HG02798 (cell line): ENCODE measurements at regions not wholly inside any gene's neighbourhood (a gene's known extent, or its start where the extent isn't known, plus 50 kb on each side); places are given as distances from the start of the nearest gene placed in this dataset.

Source experiments
- ATAC-seq: cut with Tn5 transposase; IDR thresholded peaks from one replicate; pipeline ENCODE4 v1.9.1; 2021; ENCODE audit warnings: mild to moderate bottlenecking; ENCODE audit not compliant: unreplicated experiment, poor library complexity

DNA sequence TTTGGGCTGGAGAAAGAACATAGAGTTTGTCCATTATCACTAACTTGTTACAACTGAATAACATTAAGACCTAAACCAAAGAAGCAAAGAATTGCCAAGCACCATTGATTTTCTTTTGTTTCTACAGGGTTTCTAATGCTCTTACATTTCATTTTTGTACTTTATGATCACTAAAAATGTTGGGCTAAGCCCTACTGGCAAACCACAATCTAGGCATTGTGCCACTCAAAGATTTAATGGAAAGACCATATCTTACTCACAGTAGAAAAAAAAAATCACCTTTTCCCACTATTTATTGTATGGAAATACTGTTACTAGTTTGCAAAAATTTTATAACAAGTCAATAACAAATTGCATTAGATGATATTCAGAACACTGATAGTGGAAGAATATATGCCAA lies 447.4 kb upstream of the PKDCC start:
- ATAC-seq: no peak

GRCh38 chr2:41602341-41602740 lies 445.5 kb upstream of the PKDCC start:
- no peak for ATAC-seq

DNA sequence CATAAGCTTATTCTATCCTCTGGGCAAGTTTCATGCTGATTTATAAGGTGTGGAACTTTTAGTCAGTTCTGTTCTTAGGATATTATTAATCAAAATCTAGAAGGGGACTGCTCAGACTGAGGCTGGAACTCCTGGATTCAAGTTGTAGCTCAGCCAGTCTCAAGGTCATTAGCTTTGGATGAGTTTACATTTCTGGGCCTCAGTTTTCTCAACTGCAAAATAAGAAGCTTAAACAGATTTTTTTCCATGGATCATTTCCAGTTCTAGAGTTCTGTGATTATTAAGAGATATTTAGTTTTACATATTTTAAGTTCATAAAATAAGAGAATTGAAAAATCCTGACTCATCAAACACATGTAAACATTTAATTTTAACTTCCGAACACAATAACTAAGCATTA lies 442.5 kb upstream of the PKDCC start:
- no peak for ATAC-seq

- no peak for ATAC-seq
Observed at GRCh38 chr2:41605914-41606313, 441.9 kb upstream of the PKDCC start.

GRCh38 chr2:41610501-41611190 lies 437.2 kb upstream of the PKDCC start:
- no peak for ATAC-seq

DNA sequence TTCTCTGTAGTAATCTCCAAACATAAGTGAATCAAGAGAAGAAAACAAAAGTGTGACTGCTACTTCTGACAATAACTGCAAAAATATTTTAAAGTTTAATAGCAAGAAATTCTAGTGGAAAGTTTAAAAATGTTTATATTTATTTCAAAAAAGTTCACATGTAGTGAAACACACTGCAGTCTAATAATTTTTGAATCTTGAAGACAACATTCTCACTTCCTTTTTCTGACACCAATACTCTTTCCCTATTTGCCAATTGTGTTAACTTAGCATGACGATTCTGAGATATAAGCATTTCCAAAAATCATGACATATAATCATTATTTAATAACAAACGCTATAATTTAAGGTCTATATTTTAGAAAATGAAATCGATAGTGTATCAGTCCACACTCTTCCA lies 429.1 kb upstream of the PKDCC start:
- ATAC-seq: no peak

DNA sequence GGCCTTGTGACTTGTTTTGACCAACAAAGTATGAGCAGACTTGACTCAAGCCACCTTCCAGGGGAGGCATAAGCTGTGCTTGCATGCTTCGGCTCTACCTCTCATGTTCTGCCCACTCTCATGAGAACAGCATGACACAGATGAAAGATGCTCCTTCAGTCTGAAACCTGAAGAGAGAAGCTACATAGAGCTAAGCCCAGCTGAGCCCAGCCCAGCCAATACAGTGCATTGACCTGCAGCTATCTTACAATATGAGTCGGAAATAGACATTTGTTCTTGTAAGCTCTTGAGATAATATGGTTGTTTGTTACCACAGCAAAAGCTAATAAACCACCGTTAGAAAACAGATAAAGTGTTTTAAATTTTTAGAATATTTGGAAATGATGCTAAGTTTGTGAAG lies 426.7 kb upstream of the PKDCC start:
- no peak for ATAC-seq

DNA sequence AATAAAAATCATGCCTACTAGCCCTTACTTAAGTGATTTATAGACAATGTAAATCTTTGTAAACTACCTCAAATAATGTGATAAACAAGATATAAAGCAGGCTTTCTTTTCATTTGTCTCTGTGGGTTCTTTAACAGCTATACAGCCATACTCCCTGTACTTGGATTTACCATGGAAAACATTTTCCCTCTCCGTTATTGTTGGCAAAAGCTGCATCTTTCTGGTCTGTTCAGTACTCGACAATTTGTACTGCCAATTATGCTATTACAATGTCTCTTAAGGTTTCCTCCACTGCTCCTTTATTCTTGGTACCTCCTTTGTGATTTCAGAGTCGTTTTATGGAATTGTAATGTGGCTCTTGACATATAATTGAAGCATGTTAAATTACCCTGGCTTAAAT lies 426.3 kb upstream of the PKDCC start:
- ATAC-seq: no peak

DNA sequence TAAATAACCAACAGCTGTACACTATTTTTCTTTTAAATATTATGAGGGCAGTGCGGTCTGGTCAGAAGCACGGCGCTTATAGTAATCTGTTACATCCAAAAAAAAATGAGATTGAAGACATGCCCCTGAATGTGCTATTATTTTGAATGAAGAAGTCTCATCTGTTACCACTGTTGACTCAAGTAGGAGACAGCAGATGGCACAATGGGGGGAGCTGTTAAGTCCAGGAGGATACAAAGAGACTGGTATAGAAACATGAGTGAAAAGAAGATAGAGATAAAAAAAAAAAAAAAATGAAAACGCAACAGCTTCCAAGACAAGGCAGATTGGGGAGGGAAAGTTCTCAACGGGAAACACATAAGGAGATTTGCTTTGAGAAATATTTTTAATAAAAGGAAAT lies 425.5 kb upstream of the PKDCC start:
- ATAC-seq: no peak

GRCh38 chr2:41626936-41627335 lies 420.9 kb upstream of the PKDCC start:
- no peak for ATAC-seq

DNA sequence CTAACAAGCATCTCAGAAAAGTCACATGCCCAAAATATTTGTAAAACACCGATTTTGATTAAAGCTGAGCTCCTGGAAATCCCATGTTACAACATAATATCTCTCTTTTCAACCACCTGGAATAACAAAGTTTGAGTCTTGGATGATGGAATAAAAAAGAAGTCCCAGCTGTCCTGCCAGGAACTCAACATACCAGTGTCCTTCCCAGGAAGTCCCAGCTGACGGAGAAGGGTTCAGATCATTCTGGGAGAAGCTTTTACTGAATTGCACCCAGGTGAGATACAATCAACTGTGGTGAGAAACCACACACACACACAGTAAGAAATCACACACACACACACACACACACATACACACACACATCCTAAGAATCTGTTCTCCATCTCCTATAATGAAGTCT lies 413.1 kb upstream of the PKDCC start:
- no peak for ATAC-seq

GRCh38 chr2:41644936-41645335 lies 402.9 kb upstream of the PKDCC start:
- ATAC-seq: no peak

GRCh38 chr2:41647468-41648050 lies 400.3 kb upstream of the PKDCC start:
- no peak for ATAC-seq

- ATAC-seq: no peak
Observed at GRCh38 chr2:41657226-41657625, 390.6 kb upstream of the PKDCC start.

DNA sequence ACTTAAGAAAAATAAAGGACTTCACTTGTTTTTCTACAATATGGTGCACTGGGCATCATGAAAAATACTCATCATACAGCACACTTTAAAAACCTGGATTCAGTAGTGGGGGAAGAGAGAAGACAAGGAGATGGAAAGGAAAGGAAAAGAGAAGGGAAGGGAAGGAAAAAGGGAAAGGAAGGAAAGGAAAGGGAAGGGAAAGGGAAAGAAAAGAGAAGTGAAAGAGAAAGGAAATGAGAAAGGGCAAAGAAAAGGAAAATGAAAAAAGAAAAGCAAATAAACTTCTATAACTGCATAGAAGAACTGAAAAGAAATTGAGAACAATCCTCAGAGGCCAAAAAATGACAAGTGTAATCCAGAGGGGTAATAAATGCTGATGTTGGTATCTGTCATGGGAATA lies 388.1 kb upstream of the PKDCC start:
- ATAC-seq: no peak

DNA sequence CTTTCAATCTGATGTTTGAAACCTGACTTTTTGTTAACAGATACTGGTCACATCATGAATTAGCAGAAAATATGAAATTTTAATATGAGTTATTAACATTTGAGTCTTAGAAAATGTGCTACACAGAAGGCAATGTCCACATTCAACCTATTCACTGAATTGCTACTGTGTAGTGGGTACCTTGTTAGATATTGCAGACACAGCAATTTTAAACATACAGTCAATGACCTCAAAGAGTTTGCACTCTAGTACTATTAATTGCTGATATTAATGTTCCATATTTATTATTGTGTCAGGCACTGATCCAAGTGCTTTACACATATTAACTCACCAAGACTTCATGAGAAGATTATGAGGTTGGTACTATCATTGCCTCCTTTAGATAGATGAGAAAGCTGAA lies 385.4 kb upstream of the PKDCC start:
- no peak for ATAC-seq

- no peak for ATAC-seq
Observed at GRCh38 chr2:41663056-41663455, 384.8 kb upstream of the PKDCC start.

GRCh38 chr2:41668529-41668928 lies 379.3 kb upstream of the PKDCC start:
- ATAC-seq: no peak

- no peak for ATAC-seq
Observed at GRCh38 chr2:41678639-41679038, 369.2 kb upstream of the PKDCC start.

DNA sequence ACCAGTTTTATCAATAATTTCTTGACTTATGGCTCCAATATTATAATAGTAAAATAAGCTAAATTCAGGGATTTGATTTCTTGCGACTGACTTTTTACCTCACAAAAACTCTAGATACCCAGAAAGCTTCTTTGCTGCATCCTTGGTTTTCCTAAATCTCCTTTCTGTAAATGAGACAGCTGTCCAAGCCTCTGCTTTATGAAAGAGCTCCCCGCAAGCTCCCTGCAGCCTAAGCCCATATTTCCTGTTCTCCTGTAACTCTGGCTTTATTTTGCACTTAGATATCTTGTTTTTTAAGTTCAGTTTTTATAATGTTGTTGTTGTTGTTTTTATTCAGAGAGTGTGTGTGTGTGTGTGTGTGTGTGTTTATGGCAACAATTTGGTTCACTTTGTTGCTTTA lies 361.7 kb upstream of the PKDCC start:
- no peak for ATAC-seq

DNA sequence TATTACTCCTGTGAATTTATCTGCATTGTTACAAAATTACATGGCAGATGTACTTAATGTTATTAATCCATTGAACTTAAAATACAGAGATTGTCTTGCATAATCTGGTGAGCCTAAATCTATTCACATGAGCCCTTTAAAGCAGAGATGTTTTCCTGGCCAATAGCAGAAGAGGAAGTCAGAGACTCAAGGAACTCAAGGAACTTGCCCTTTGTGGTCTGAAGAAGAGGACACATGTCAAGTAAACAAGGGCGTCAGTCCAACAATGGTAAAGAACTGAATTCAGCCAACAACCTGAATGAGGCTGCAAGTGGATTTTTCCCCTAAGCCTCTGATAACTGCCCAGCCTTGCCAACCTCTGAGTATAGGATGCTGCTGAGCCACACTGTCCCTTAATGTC lies 356.3 kb upstream of the PKDCC start:
- no peak for ATAC-seq

GRCh38 chr2:41694536-41695049 lies 353.2 kb upstream of the PKDCC start:
- no peak for ATAC-seq
